Endothelial cell of umbilical vein (primary cell): ENCODE measurements at regions not wholly inside any gene's neighbourhood (a gene's known extent, or its start where the extent isn't known, plus 50 kb on each side); places are given as distances from the start of the nearest gene placed in this dataset.

ENCODE experiments used
- BruUV-seq: library from RNA; stranded (reverse); fragments of 400-500 nt; replicated peaks from 2 replicates; lab custom pipeline; 2021; lab: Mats Ljungman, UMichigan
- CTCF ChIA-PET: fragments of 300-600, 350-600 bp; sonication (Branson Sonifier 250); formaldehyde crosslinking; loops from one replicate; lab custom pipeline; 2021; ENCODE audit warnings: antibody characterized with exemption, inconsistent platforms; lab: Charles Lee
- POLR2A ChIA-PET: fragments of 300-600, 350-600 bp; sonication (Branson Sonifier 250); formaldehyde crosslinking; loops from one replicate; lab custom pipeline; 2021; ENCODE audit warnings: antibody characterized with exemption, inconsistent platforms; lab: Charles Lee
- DNase-seq: peaks from one replicate; pipeline ENCODE4 v3.0.0-alpha.2; 2011; ENCODE audit warnings: low read depth, low spot score
- FAIRE-seq: peaks from 2 replicates; lab custom pipeline; 2011; peaks lifted over from hg19 to GRCh38; lab: Jason Lieb, UNC
- H2AFZ ChIP-seq: 2 replicates; pipeline ENCODE4 v1.6.0; 2012; ENCODE audit warnings: low read depth, low read length, control low read depth, inconsistent platforms
- H3K27ac ChIP-seq: 2 replicates; pipeline ENCODE4 v1.5.1; 2011; ENCODE audit warnings: low read depth, mild to moderate bottlenecking, control low read depth, low read length, moderate library complexity; ENCODE audit not compliant: insufficient read depth
- H3K27me3 ChIP-seq, 2 experiments: 2 replicates each; pipeline versions ENCODE4 v1.6.0 to v1.6.1; 2011; ENCODE audit warnings: low read length in 2 of 2, mixed read lengths in 1 of 2; ENCODE audit not compliant: control insufficient read depth in 2 of 2, insufficient read depth in 2 of 2
- H3K36me3 ChIP-seq, 2 experiments: 2 replicates in 1 of 2; 3 replicates in 1 of 2; pipeline ENCODE4 v1.5.1; 2011; ENCODE audit warnings: low read length in 2 of 2, mild to moderate bottlenecking in 1 of 2, moderate library complexity in 1 of 2; ENCODE audit not compliant: control insufficient read depth in 2 of 2, insufficient read depth in 2 of 2; ENCODE audit errors: extremely low read depth in 1 of 2
- H3K4me1 ChIP-seq: 3 replicates; pipeline ENCODE4 v1.5.1; 2011; ENCODE audit warnings: mild to moderate bottlenecking, low read length; ENCODE audit not compliant: control insufficient read depth, insufficient read depth; ENCODE audit errors: extremely low read depth
- H3K4me2 ChIP-seq: 2 replicates; pipeline ENCODE4 v1.6.1; 2011; ENCODE audit warnings: low read length, control low read depth, mixed read lengths; ENCODE audit not compliant: insufficient read depth
- H3K4me3 ChIP-seq, 3 experiments: fragments of 200-600 bp in 1 of 3; sonication (generic), shearing (Covaris generic) in 1 of 3; replicated peaks in 1 of 3; 2 replicates each; pipeline ENCODE4 v1.5.1; 2011 to 2016; ENCODE audit warnings: control low read depth in 3 of 3, low read length in 3 of 3, mild to moderate bottlenecking in 2 of 3, inconsistent platforms in 1 of 3, low read depth in 1 of 3, moderate library complexity in 1 of 3; ENCODE audit not compliant: insufficient read depth in 1 of 3
- H3K79me2 ChIP-seq: 2 replicates; pipeline ENCODE4 v1.6.0; 2012; ENCODE audit warnings: low read length, inconsistent platforms; ENCODE audit not compliant: control insufficient read depth, insufficient read depth
- H3K9ac ChIP-seq: replicated peaks from 2 replicates; pipeline ENCODE3; 2011; ENCODE audit warnings: low read length, control low read depth; ENCODE audit not compliant: insufficient read depth; ENCODE audit errors: extremely low read depth
- H3K9me1 ChIP-seq: replicated peaks from 3 replicates; pipeline ENCODE4 v1.6.0; 2011; ENCODE audit warnings: mild to moderate bottlenecking, low read length; ENCODE audit not compliant: control insufficient read depth, insufficient read depth; ENCODE audit errors: extremely low read depth
- H3K9me3 ChIP-seq: replicated peaks from 2 replicates; pipeline ENCODE4 v1.5.1; 2012; ENCODE audit warnings: low read length, inconsistent platforms; ENCODE audit not compliant: control insufficient read depth, insufficient read depth
- H4K20me1 ChIP-seq: replicated peaks from 2 replicates; pipeline ENCODE3; 2011; ENCODE audit warnings: mild to moderate bottlenecking, low read length; ENCODE audit not compliant: control insufficient read depth, insufficient read depth; ENCODE audit errors: extremely low read depth
- CTCF ChIP-seq, 2 donors: IDR thresholded peaks; 1 replicate in 1 of 2; 2 replicates in 1 of 2; pipeline ENCODE4 v1.5.1; 2011; ENCODE audit warnings: low read length in 2 of 2, mild to moderate bottlenecking in 2 of 2, moderate library complexity in 2 of 2, control low read depth in 1 of 2, inconsistent platforms in 1 of 2, low read depth in 1 of 2; ENCODE audit not compliant: insufficient read depth in 1 of 2; ENCODE audit errors: extremely low read depth in 1 of 2
- EZH2 ChIP-seq: IDR thresholded peaks from 2 replicates; pipeline ENCODE4 v1.6.1; 2012; ENCODE audit warnings: borderline replicate concordance, low read depth, mild to moderate bottlenecking, moderate library complexity, low read length, inconsistent platforms; ENCODE audit not compliant: severe bottlenecking
- FOS ChIP-seq: IDR thresholded peaks from 2 replicates; pipeline ENCODE4 v1.6.1; 2011; ENCODE audit warnings: mild to moderate bottlenecking, low read length, moderate library complexity, borderline replicate concordance; ENCODE audit not compliant: insufficient read depth
- GATA2 ChIP-seq: IDR thresholded peaks from 2 replicates; pipeline ENCODE4 v1.7.0; 2011; ENCODE audit warnings: low read depth, mild to moderate bottlenecking, moderate library complexity, mixed read lengths, low read length; ENCODE audit not compliant: insufficient read length, insufficient read depth
- JUN ChIP-seq: IDR thresholded peaks from 2 replicates; pipeline ENCODE4 v1.6.1; 2011; ENCODE audit warnings: borderline replicate concordance, low read depth; ENCODE audit not compliant: insufficient read length, insufficient read depth
- MAX ChIP-seq: IDR thresholded peaks from 2 replicates; pipeline ENCODE4 v1.6.1; 2011; ENCODE audit not compliant: insufficient read depth, insufficient read length
- MYC ChIP-seq: IDR thresholded peaks from one replicate; pipeline ENCODE4 v1.6.1; 2011; ENCODE audit warnings: mild to moderate bottlenecking, low read depth, low read length
- POLR2A ChIP-seq: IDR thresholded peaks from 2 replicates; pipeline ENCODE4 v1.6.1; 2012; ENCODE audit warnings: low read depth, mild to moderate bottlenecking, control low read depth, low read length
- POLR2AphosphoS5 ChIP-seq: IDR thresholded peaks from 2 replicates; pipeline ENCODE4 v1.6.1; 2012; ENCODE audit warnings: low read depth, mild to moderate bottlenecking, control low read depth, low read length, moderate library complexity; ENCODE audit not compliant: insufficient read depth
- dilution Hi-C: fragments of 300-500 bp; cut with MboI; formaldehyde crosslinking; loops from one replicate; pipeline ENCODE4 v1.15.0; 2019; ENCODE audit warnings: low sequenced_read_pairs; ENCODE audit not compliant: extremely low pct_ligation_motif_present
- intact Hi-C: fragments of 100-400 bp; cut with micrococcal nuclease; formaldehyde crosslinking; loops from one replicate; pipeline ENCODE4 v1.10.0; 2022

- H3K27me3 ChIP-seq: no peaks in the 10 kb centered on the region
- no peaks in the 10 kb centered on the region for H3K36me3 ChIP-seq
- ChIA-PET CTCF (interaction anchor here (0.6 to 1.6 kb wide), 2 partner anchors 10 to 91 kb away, joined by 3 to 4 read pairs; no protein-coding TSS in a partner anchor), POLR2A (no interaction called here)
- H2AFZ ChIP-seq: no peak overlapping the region
- H3K4me3 ChIP-seq: no peak overlapping the region
- intact Hi-C loops: loop anchor here (5.0 kb wide), 1 partner anchor 193 kb away; the partner anchor contains the start of gene KLF12
- peaks cover 14% of the 10 kb centered on the region for H3K4me1 ChIP-seq
- no peak for TF ChIP-seq POLR2AphosphoS5
- TF ChIP-seq GATA2: no peak
- no peak for TF ChIP-seq MAX
- TF ChIP-seq FOS: no peak
- no peak for TF ChIP-seq JUN
- TF ChIP-seq MYC: no peak
- TF ChIP-seq CTCF (IDR thresholded peaks at IDR 0.05; ENCODE audit: extremely low read depth in 1 of 2, insufficient read depth in 1 of 2, low read depth in 1 of 2, low read length in 2 of 2): no peak
- no peak for TF ChIP-seq POLR2A
- no peak for TF ChIP-seq EZH2
- dilution Hi-C loops: no loop called here
- no peaks in the 10 kb centered on the region for H3K9me3 ChIP-seq
- H3K79me2 ChIP-seq: peaks cover 6% of the 10 kb centered on the region
- no peak for FAIRE-seq
- H3K4me2 ChIP-seq: no peak overlapping the region
- no peak overlapping the region for H3K27ac ChIP-seq
- no TSS peak for BruUV-seq
- no peaks in the 10 kb centered on the region for H3K9me1 ChIP-seq
- no peaks in the 10 kb centered on the region for H4K20me1 ChIP-seq
- DNase-seq: no peak
- no peak overlapping the region for H3K9ac ChIP-seq
These were observed 194.6 kb downstream of the KLF12 start for GRCh38 chr13:73939603-73940002.
